ENCODE measurements at regions not wholly inside any gene's neighbourhood (a gene's known extent, or its start where the extent isn't known, plus 50 kb on each side); places are given as distances from the start of the nearest gene placed in this dataset.

- Histone ChIP-seq H3K9me3 (replicated peaks in 1 of 2; ENCODE audit: control insufficient read depth in 1 of 2, insufficient read depth in 1 of 2, low read length in 2 of 2) (peaks cover 5 to 13% of the 10 kb centered on the region in 2 donors), H3K4me2 (replicated peaks; ENCODE audit: extremely low read depth, low read length, poor library complexity, severe bottlenecking) (no peak overlapping the region), H3K79me2 (ENCODE audit: insufficient read depth, low read length) (no peaks in the 10 kb centered on the region), H4K20me1 (ENCODE audit: insufficient read depth, low read length) (no peaks in the 10 kb centered on the region), H3K36me3 (replicated peaks in 1 of 2; ENCODE audit: control insufficient read depth in 1 of 2, insufficient read depth in 2 of 2, low read length in 2 of 2) (no peaks in the 10 kb centered on the region), H3K27me3 (ENCODE audit: control insufficient read depth in 2 of 2, insufficient read depth in 2 of 2, low read length in 2 of 2) (peaks cover 0 to 4% of the 10 kb centered on the region in 2 donors), H2AFZ (ENCODE audit: insufficient read depth, low read depth, low read length, poor library complexity, severe bottlenecking) (no peak overlapping the region), H3K4me1 (ENCODE audit: control insufficient read depth in 1 of 2, insufficient read depth in 2 of 2, low read length in 2 of 2) (peaks cover 40 to 43% of the 10 kb centered on the region in 2 donors), H3K27ac (ENCODE audit: low read depth in 1 of 2, low read length in 2 of 2) (peak overlapping the region in 1 of 2 donors; percentile 97), H3K9ac (ENCODE audit: insufficient read depth, low read length, poor library complexity, severe bottlenecking) (no peak overlapping the region), H3K4me3 (replicated peaks in 1 of 3; ENCODE audit: low read depth in 2 of 3, low read length in 3 of 3) (no peak overlapping the region)
- intact Hi-C loops (cut with micrococcal nuclease) = loop anchor here in 1 of 2 donors (5.0 kb wide), 1 partner anchor 79 kb away; no protein-coding TSS in a partner anchor
- no peak for DNase-seq
- Mint-ChIP-seq H3K36me3 (peaks cover 15 to 22% of the 10 kb centered on the region in 2 donors), H3K9me3 (peaks cover 14 to 48% (median 24%) of the 10 kb centered on the region in 7 donors), H3K27me3 (ENCODE audit: low read depth in 3 of 3) (peaks cover 1 to 13% (median 6%) of the 10 kb centered on the region in 3 donors), H3K4me3 (no peak overlapping the region), H3K4me1 (peaks cover 44% of the 10 kb centered on the region), H3K27ac (peak overlapping the region in 6 of 7 donors; percentile 28 to 99 (median 98))
- no peak for TF ChIP-seq CTCF (IDR thresholded peaks at IDR 0.05)
Measured at GRCh38 chr7:106348231-106348630, 63.4 kb upstream of the NAMPT start.

- H3K79me2 ChIP-seq (ENCODE audit: insufficient read depth, low read length) = no peaks in the 10 kb centered on the region
- DNase-seq = peak; percentile 64 to 81 (median 80)
- intact Hi-C loops (cut with micrococcal nuclease) = loop anchor here (2.0 to 5.0 kb wide), 2 partner anchors 19 to 80 kb away; no protein-coding TSS in a partner anchor
- peak overlapping the region in 1 of 2 donors; percentile 13 for H3K4me3 Mint-ChIP-seq
- no peak overlapping the region for H2AFZ ChIP-seq (ENCODE audit: insufficient read depth, low read depth, low read length, poor library complexity, severe bottlenecking)
- H3K4me2 ChIP-seq (replicated peaks; ENCODE audit: extremely low read depth, low read length, poor library complexity, severe bottlenecking) = no peak overlapping the region
- WGBS (ENCODE audit: insufficient coverage) = 83% methylated on average over 1 of the region's 3 CpGs
- no peak for TF ChIP-seq CTCF (IDR thresholded peaks at IDR 0.05)
- no peaks in the 10 kb centered on the region for H4K20me1 ChIP-seq (ENCODE audit: insufficient read depth, low read length)
- H3K36me3 Mint-ChIP-seq = peaks cover 15 to 22% of the 10 kb centered on the region in 2 donors
- no peaks in the 10 kb centered on the region for H3K36me3 ChIP-seq (replicated peaks in 1 of 2; ENCODE audit: control insufficient read depth in 1 of 2, insufficient read depth in 2 of 2, low read length in 2 of 2)
- peaks cover 0 to 4% of the 10 kb centered on the region in 2 donors for H3K27me3 ChIP-seq (ENCODE audit: control insufficient read depth in 2 of 2, insufficient read depth in 2 of 2, low read length in 2 of 2)
- peak overlapping the region; percentile 65 for H3K9ac ChIP-seq (ENCODE audit: insufficient read depth, low read length, poor library complexity, severe bottlenecking)
- peak overlapping the region in 1 of 3 experiments; percentile 11 for H3K4me3 ChIP-seq (replicated peaks in 1 of 3; ENCODE audit: low read depth in 2 of 3, low read length in 3 of 3)
- H3K27me3 Mint-ChIP-seq (ENCODE audit: low read depth in 3 of 3) = peaks cover 1 to 13% (median 4%) of the 10 kb centered on the region in 3 donors
- H3K4me1 Mint-ChIP-seq = peaks cover 44% of the 10 kb centered on the region
- peak overlapping the region; percentile 96 to 99 (median 98) for H3K27ac Mint-ChIP-seq
- peaks cover 40 to 43% of the 10 kb centered on the region in 2 donors for H3K4me1 ChIP-seq (ENCODE audit: control insufficient read depth in 1 of 2, insufficient read depth in 2 of 2, low read length in 2 of 2)
- H3K9me3 ChIP-seq (replicated peaks in 1 of 2; ENCODE audit: control insufficient read depth in 1 of 2, insufficient read depth in 1 of 2, low read length in 2 of 2) = peaks cover 13 to 22% of the 10 kb centered on the region in 2 donors
- H3K9me3 Mint-ChIP-seq = peaks cover 19 to 56% (median 31%) of the 10 kb centered on the region in 7 donors
- peak overlapping the region; percentile 5 to 97 for H3K27ac ChIP-seq (ENCODE audit: low read depth in 1 of 2, low read length in 2 of 2)
Measured at GRCh38 chr7:106347229-106347833, 62.5 kb upstream of the NAMPT start.
